Heart left ventricle (tissue), 13 donors: ENCODE measurements at regions not wholly inside any gene's neighbourhood (a gene's known extent, or its start where the extent isn't known, plus 50 kb on each side); places are given as distances from the start of the nearest gene placed in this dataset.

ENCODE experiments used
- CTCF ChIP-seq, 12 donors: fragments of 200-600 bp; sonication (generic) in 4 of 12; IDR thresholded peaks; one replicate each; pipeline versions ENCODE4 v1.5.0 to v1.8.0; 2018 to 2022; ENCODE audit warnings: antibody characterized with exemption in 12 of 12, mild to moderate bottlenecking in 5 of 12
- POLR2A ChIP-seq, 2 donors: fragments of 450-650 bp; IDR thresholded peaks; one replicate each; pipeline ENCODE4 v1.6.1; 2017; ENCODE audit warnings: antibody characterized with exemption in 2 of 2, mild to moderate bottlenecking in 2 of 2, moderate library complexity in 2 of 2
- donor health status: ischemic (EF 13 %, LVEDD 7.1; RV severe dilation, severe dysfunction).
- donor health status: DM: no; HTN: yes; CAD: no.
- donor health status: DM: no; HTN: no; CAD: no.
- donor health status: ischemic (EF 25% LVEDD 6.9; RV normal size, moderate dysfunction).
- donor health status: ischemic (EF 25% LVEDD 5.7; RV mildly dilated, moderate dysfunction).
- donor health status: ischemic (EF 35%, LVEDD 5.7; RV mildly dilated, moderate dysfunction).
- donor health status: nonischemic (EF 11% LVEDD 7.7; RV severe dilation, severe dysfunction).
- donor health status: DM: yes; HTN: yes; CAD: no.
- donor health status: PGD.
- donor health status: ischemic (EF 29% LVEDD 5.4; RV normal size, mild dysfunction).
- donor health status: nonischemic (EF 23%, LVEDD 6.1; RV moderate dilation, normal function).

DNA sequence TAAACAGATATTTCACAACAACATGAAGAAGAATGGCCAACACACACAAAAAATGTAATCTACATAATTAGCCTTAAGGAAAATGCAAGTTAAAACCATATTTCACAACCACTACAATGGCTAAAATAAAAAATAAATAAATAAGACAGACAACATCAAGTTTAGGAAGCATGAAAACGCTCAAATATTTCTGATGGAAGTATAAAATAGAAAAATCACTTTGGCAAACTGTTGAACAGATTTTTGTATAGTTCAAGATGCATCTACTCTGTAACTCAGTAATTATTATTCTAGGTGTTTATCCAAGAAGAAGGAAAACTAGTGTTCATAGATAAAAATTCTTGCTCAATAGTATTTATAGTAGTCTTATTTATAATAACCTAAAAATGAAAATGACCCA is 1410.1 kb upstream of the ADGRB3 start:
- no peak for TF ChIP-seq CTCF (IDR thresholded peaks at IDR 0.05)
- TF ChIP-seq POLR2A (IDR thresholded peaks at IDR 0.05): no peak
